Sciatic nerve (tissue), 2 donors: ENCODE measurements at regions not wholly inside any gene's neighbourhood (a gene's known extent, or its start where the extent isn't known, plus 50 kb on each side); places are given as distances from the start of the nearest gene placed in this dataset.
"Not testable (repeated sequence)": the region's sequence is repeated elsewhere in the genome, so short reads cannot be mapped to it uniquely, and the experiment has no call there.

Experiments
- ATAC-seq: fragments of 200-7000 bp; cut with Tn5 transposase; one replicate; pipeline ENCODE4 v1.9.1; 2020; ENCODE audit warnings: mild to moderate bottlenecking, moderate library complexity
- DNase-seq: peaks from one replicate; pipeline ENCODE4 v3.0.0-alpha.2; 2020; ENCODE audit warnings: low spot score
- intact Hi-C: fragments of 100-400 bp; cut with DNase I; formaldehyde crosslinking; loops from one replicate; pipeline ENCODE4 v1.14.2; 2022
- donor health status: DM: no; HTN: no; CAD: no.
- donor health status: DM: no; HTN: no; CAD: no.

GRCh38 chr7:67301667-67302066, 305.0 kb downstream of the TYW1 start:
- ATAC-seq (no peak), DNase-seq (no peak)
- intact Hi-C loops = no loop called here

GRCh38 chr7:67302113-67303039, 305.7 kb downstream of the TYW1 start:
- peak; percentile 99 for DNase-seq
- peak; percentile 97 for ATAC-seq
- intact Hi-C loops = no loop called here

DNA sequence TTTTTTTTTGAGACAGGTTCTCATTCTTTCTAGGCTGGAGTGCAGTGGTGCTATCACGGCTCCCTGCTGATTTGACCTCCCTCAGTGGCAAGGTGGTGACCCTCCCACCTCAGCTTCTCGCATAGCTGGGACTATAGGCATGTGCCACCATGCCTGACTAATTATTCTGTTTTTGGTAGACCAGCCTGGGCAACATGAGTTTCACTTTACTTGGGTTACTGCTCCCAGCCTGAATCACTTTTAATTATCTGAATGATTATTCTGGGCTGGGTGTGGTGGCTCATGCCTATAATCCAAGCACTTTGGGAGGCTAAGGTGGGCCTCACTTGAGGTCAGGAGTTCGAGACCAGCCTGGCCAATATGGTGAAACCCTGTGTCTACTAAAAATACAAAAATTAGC, 308.2 kb downstream of the TYW1 start:
- intact Hi-C loops, ATAC-seq, DNase-seq: not testable (repeated sequence)

DNA sequence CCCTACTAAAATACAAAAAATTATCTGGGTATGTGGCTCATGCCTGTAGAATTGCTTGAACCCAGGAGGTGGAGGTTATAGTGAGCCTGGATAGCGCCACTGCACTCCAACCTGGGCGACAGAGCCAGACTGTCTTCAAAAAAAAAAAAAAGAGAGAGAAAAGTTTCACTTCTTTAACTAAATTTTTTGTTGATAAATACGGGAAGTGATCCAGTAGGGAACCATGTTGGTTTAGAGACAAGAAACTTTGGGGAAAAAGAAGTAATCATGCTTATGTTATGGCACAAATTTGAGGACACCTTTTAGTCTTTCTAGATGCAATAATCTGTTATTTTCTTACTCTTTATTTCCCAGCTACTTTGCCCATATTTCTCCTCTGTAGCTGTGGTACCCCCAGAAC, 309.7 kb downstream of the TYW1 start:
- DNase-seq (no peak), ATAC-seq (no peak)
- intact Hi-C loops = no loop called here

GRCh38 chr7:67309764-67310549, 313.3 kb downstream of the TYW1 start:
- intact Hi-C loops = no loop called here
- DNase-seq = no peak
- no peak for ATAC-seq

DNA sequence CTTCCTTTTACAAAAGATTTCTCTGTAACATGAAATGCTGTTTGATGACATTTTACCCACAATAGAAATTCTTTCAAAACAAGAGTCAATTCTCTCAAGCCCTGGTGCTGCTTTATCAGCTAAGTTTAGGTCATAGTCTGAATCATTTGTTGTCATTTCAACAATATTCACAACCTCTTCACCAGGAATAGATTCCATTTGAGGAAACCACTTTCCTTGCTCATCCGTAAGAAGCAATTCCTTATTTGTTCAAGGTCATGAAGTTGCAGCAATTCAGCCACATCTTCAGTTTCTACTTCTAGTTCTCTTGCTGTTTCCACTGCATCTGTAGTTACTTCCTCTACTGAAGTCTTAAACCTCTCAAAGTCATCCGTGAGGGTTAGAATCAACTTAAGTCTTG, 315.3 kb downstream of the TYW1 start:
- DNase-seq (no peak), ATAC-seq (no peak)
- intact Hi-C loops = no loop called here

- ATAC-seq (no peak), DNase-seq (no peak)
- intact Hi-C loops = no loop called here
Measured at GRCh38 chr7:67313213-67313612, 316.6 kb downstream of the TYW1 start.

DNA sequence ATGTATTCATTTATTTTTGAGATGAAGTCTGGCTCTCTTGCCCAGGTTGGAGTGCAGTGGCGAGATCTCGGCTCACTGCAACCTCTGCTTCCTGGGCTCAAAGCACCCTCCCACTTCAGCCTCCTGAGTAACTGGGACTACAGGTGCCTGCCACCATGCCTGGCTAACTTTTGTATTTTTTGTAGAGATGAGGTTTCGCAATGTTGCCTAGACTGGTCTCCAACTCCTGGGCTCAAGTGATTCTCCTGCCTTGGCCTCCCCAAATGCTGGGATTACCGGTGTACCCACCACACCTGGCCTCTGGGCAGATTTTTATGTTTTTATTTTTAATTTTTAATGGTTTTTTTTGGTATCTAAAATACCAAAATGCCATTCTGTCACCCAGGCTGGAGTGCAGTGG, 320.3 kb downstream of the TYW1 start:
- ATAC-seq, intact Hi-C loops, DNase-seq: not testable (repeated sequence)

- intact Hi-C loops, ATAC-seq, DNase-seq: not testable (repeated sequence)
Measured at GRCh38 chr7:67328257-67328656, 331.6 kb downstream of the TYW1 start.

DNA sequence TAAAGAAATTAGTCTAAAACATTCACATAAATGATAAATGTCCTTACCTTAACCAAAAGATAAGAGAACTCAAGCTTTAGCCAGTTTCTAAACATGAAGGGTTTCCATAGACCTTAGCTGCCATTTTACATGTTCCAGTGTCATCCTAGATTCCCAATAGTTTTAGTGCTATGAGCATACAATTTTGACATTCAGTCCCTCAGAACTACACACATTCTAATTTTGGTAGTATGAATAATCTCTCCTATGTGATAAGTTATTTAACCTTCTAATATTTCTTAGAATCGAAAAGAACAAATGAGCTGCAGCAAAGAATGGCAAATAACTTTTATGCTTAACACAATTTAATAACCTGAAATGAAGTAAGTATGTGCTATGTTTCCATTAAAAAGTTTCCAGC, 338.5 kb downstream of the TYW1 start:
- intact Hi-C loops, ATAC-seq, DNase-seq: not testable (repeated sequence)

DNA sequence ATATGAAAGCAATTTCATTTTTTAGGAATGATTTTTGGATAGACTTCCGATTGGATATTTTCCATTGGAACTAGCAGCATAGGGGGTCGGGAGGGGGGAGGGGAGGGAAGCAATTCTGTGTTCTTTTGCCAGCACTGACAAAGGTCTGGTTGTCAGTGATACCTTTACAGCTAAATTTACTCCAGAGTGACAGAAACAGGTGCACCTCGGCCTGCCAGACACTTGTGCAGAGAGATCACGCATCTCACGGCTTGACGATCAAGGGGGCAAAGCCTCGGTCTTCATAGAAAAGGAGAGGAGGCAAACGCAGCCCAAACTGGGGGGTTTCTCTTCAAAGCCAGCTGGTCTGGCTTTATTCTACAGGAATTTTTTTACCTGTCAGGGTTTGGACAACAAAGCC, 339.0 kb downstream of the TYW1 start:
- intact Hi-C loops, DNase-seq, ATAC-seq: not testable (repeated sequence)

GRCh38 chr7:67338545-67338944, 341.9 kb downstream of the TYW1 start:
- DNase-seq, intact Hi-C loops, ATAC-seq: not testable (repeated sequence)

DNA sequence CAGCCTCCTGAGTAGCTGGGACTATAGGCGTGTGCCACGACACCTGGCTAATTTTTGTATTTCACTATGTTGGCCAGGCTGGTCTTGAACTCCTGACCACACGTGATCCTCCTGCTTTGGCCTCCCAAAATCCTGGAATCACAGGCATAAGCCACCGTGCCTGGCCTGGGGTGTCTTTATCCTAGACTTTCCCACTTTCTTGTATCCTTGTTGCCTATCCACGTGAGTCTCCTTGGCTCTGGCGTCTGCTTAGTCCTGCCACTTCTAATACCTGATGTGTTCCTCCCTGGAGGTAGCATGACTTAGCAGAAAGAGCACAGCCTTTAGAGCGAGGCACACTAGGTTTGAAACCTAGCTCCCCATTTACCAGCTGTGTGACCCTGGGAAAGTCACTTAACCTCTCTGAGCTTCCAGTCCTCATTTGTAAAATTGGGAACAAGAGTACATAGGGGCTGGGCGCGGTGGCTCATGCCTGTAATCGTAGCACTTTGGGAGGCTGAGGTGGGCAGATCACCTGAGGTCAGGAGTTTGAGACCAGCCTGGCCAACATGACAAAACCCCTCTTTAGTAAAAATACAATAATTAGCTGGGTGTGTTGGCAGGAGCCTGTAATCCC, 344.6 kb downstream of the TYW1 start:
- intact Hi-C loops = no loop called here
- ATAC-seq (no peak), DNase-seq (no peak)

DNA sequence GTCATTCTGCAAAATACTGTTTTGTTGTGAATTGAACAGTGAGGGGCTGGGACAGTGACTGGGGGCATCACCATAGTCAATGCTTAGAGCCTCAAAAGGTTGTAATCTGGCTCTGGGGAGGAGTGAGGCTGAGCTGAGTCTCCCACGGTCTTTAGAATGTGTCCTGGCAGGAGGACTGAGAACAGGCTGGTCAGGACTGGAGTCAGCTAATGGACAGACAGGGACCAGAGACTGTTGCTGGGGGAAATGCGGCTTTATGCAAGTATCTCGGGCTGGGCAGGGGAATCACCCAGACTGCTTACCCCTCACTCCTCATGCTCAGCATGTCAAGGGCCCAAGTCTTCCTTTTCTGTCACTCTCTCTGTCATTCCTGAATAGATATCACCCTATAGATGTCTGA, 346.5 kb downstream of the TYW1 start:
- ATAC-seq = no peak
- no peak for DNase-seq
- intact Hi-C loops = no loop called here

DNA sequence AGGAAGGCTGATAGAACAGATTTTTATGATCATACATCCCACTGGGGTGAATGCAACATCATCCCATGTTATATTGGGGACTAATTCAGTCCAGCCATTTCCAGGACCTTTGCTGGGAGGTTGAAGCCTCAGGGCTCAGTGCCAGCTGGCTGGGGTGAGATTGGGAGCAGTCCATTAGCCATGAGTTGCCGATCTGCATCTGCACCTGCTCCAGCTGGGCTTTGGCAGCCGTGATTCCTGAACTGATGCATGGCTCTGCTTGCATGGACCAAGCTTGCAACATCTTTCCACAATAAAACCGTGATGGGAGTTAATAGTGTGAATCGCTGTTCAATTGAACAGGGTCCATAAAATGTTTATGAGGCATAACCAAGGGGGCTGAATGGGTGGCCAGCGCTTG, 346.9 kb downstream of the TYW1 start:
- DNase-seq (no peak), ATAC-seq (no peak)
- intact Hi-C loops = no loop called here

- intact Hi-C loops = no loop called here
- ATAC-seq = no peak
Measured at GRCh38 chr7:67344481-67345193, 348.0 kb downstream of the TYW1 start.

GRCh38 chr7:67346126-67346525, 349.5 kb downstream of the TYW1 start:
- DNase-seq (no peak), ATAC-seq (no peak)
- intact Hi-C loops = no loop called here

More at GRCh38 chr7:67344481-67345193, 348.0 kb downstream of the TYW1 start:
- no peak for DNase-seq

DNA sequence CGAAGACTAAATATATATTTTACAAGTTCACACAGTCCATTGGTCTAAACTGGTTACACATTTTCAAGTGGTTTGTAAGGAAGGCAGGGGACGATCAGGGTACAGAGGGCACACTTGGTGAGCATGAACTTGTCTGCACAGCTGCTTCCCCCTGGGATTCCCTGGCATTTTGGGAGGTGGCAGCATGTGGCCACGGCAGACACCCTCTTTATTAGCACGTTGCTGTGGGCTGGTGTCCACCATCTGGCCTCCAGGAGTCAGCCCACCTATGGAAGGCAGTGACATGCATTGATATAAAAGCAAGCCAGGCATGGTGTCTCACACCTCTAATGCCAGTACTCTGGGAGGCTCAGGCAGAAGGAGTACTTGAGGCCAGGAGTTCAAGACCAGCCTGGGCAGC, 350.2 kb downstream of the TYW1 start:
- DNase-seq (no peak), ATAC-seq (no peak)
- intact Hi-C loops = no loop called here

DNA sequence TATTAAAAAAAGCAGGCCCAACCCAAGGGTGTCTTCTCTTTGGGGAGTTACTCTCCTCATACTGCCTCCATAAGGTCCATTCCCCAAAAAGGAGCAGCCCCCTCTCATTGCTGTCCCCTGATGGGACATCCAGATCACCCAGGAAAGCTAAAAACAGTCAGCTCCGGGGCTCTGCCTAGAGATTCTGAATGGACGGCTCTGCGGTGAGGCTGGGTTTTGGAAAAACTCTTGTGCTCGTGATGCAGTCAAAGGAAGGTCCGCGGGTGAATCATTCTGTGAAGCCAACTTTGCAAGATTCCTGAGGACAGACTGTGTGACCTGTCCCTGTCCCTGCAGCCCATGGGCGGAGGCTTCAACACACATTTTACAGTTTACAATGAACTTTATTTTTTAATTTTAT, 351.5 kb downstream of the TYW1 start:
- DNase-seq = no peak
- ATAC-seq = no peak
- intact Hi-C loops = no loop called here
